ENCODE measurements at regions not wholly inside any gene's neighbourhood (a gene's known extent, or its start where the extent isn't known, plus 50 kb on each side); places are given as distances from the start of the nearest gene placed in this dataset.

DNA sequence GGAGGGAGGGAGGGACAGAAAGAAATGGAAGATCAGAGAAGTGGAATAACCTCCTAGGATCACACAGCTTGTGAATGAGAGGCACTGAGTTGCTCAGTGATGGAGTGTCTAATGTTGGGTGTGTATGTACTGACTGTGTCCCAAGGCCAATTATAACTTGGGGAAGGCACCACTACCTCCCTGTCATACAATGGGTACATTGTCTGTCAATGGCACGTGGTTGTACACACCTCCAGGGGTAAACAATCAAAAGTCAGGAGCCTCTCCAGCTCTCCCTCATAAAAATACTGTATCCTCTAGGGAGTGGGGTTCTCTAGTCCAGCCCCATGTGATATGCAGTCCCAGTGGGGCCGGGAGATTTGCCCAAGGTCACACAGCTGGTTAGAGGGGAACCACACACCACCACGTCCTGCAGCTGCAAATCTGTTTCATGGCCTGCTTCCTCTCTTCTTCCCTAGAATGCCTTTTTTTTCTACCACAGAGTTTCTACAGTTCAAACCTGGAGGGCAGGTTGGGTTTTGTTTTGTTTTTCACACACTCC is 112.5 kb downstream of the SNX5 start:
- Histone ChIP-seq H3K4me2 (ENCODE audit: low read length) (peak overlapping the region; percentile 48), H3K36me3 (replicated peaks; ENCODE audit: low read depth, low read length) (peaks cover 6% of the 10 kb centered on the region)

DNA sequence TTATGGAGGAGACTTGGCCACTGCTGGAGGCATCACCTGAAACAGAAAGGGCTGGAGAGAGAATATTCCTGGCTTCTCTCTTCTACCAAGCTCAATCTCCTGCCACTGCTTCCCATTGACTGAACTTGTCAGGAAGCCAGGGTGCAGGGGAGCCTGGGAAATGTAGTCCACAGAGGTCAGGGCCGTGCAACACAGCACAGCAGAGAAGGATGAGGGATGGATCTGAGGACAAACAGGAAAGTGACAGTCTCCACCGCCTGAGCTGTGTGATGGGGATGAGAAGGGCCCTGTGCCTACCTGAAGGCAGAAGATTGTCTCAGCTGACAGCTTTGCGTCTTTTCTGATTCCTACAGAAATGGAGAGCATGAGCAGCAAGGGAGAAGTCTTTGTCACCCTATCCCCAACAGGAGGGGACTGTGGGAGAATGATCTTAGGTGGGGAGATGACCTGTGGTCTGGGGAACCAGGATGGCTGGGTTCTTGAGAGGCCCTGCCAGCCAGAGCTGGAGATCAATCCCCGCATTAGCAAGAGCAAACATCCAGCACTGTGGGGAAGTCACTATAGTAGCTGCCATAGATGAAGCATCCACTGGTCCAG is 114.2 kb downstream of the SNX5 start:
- H3K4me1 ChIP-seq (ENCODE audit: low read length): peaks cover 32% of the 10 kb centered on the region
- H3K4me3 ChIP-seq (ENCODE audit: low read length): 0 out of 2 replicates have a peak overlapping the region, but pooled peaks have one; percentile 9
- H3K27ac ChIP-seq (ENCODE audit: low read length): no peak overlapping the region
- H3K9me3 ChIP-seq (ENCODE audit: insufficient read depth, low read length): peaks cover 6% of the 10 kb centered on the region; the same call in 1 of the 2 replicates
- H3K4me2 ChIP-seq (ENCODE audit: low read length): peak overlapping the region; percentile 34; the same call in 1 of the 2 replicates
- H2AFZ ChIP-seq (ENCODE audit: low read depth, low read length): no peak overlapping the region; the same call in 1 of the 2 replicates
- no peak overlapping the region for H3K9ac ChIP-seq (ENCODE audit: low read length)
- peaks cover 21% of the 10 kb centered on the region for H3K27me3 ChIP-seq (ENCODE audit: low read depth, low read length)
- TF ChIP-seq EZH2phosphoT487 (IDR thresholded peaks at IDR 0.05; ENCODE audit: low read depth) (no peak), CTCF (IDR thresholded peaks at IDR 0.05; ENCODE audit: low read depth, low read length) (no peak)
- peaks cover 6% of the 10 kb centered on the region for H3K36me3 ChIP-seq (replicated peaks; ENCODE audit: low read depth, low read length)
- no peaks in the 10 kb centered on the region for H4K20me1 ChIP-seq (ENCODE audit: insufficient read depth, low read length)
- no peaks in the 10 kb centered on the region for H3K79me2 ChIP-seq (ENCODE audit: low read length)

More for the DNA sequence above, 112.5 kb downstream of the SNX5 start:
- no peak for TF ChIP-seq EZH2phosphoT487 (IDR thresholded peaks at IDR 0.05; ENCODE audit: low read depth)
- no peak for TF ChIP-seq CTCF (IDR thresholded peaks at IDR 0.05; ENCODE audit: low read depth, low read length)
- H3K27me3 ChIP-seq (ENCODE audit: low read depth, low read length): peaks cover 38% of the 10 kb centered on the region
- no peak overlapping the region for H3K4me3 ChIP-seq (ENCODE audit: low read length)
- peaks cover 41% of the 10 kb centered on the region for H3K4me1 ChIP-seq (ENCODE audit: low read length)
- H3K27ac ChIP-seq (ENCODE audit: low read length): peak overlapping the region; percentile 40
- H2AFZ ChIP-seq (ENCODE audit: low read depth, low read length): no peak overlapping the region
- no peaks in the 10 kb centered on the region for H4K20me1 ChIP-seq (ENCODE audit: insufficient read depth, low read length)
- peaks cover 6% of the 10 kb centered on the region; the same call in 1 of the 2 replicates for H3K9me3 ChIP-seq (ENCODE audit: insufficient read depth, low read length)
- H3K79me2 ChIP-seq (ENCODE audit: low read length): no peaks in the 10 kb centered on the region
- no peak overlapping the region for H3K9ac ChIP-seq (ENCODE audit: low read length)

DNA sequence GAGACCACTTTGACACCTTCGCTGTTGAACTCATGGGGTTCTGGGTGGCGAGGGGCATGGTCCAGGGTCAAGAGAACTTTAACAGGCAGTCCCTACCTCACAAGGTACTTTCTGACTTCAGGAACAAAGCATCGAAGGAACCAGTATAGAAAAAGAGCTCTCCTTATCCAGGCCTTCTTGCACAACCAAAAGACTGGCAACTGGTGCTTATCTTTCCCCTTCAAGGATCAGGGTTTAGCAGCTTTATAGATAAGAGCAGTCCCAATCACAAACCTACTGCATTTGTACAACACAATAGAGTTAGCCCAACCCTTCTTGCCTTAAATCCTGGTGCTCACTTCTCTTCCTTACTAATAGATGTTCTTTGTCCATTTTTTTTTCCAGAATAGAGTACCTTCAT is 116.3 kb downstream of the SNX5 start:
- Histone ChIP-seq H3K9ac (ENCODE audit: low read length) (no peak overlapping the region), H3K9me3 (ENCODE audit: insufficient read depth, low read length) (peaks cover 3% of the 10 kb centered on the region; the same call in 1 of the 2 replicates), H3K4me1 (ENCODE audit: low read length) (peaks cover 42% of the 10 kb centered on the region), H4K20me1 (ENCODE audit: insufficient read depth, low read length) (no peaks in the 10 kb centered on the region), H3K27me3 (ENCODE audit: low read depth, low read length) (peaks cover 16% of the 10 kb centered on the region), H3K4me2 (ENCODE audit: low read length) (no peak overlapping the region), H3K4me3 (ENCODE audit: low read length) (no peak overlapping the region), H2AFZ (ENCODE audit: low read depth, low read length) (no peak overlapping the region), H3K79me2 (ENCODE audit: low read length) (no peaks in the 10 kb centered on the region), H3K36me3 (replicated peaks; ENCODE audit: low read depth, low read length) (peaks cover 2% of the 10 kb centered on the region), H3K27ac (ENCODE audit: low read length) (no peak overlapping the region)
- TF ChIP-seq CTCF (IDR thresholded peaks at IDR 0.05; ENCODE audit: low read depth, low read length): no peak
- TF ChIP-seq EZH2phosphoT487 (IDR thresholded peaks at IDR 0.05; ENCODE audit: low read depth): no peak

- H3K4me1 ChIP-seq (ENCODE audit: low read length): peaks cover 26% of the 10 kb centered on the region
- no peak overlapping the region for H3K4me2 ChIP-seq (ENCODE audit: low read length)
- no peaks in the 10 kb centered on the region for H3K9me3 ChIP-seq (ENCODE audit: insufficient read depth, low read length)
- TF ChIP-seq CTCF (IDR thresholded peaks at IDR 0.05; ENCODE audit: low read depth, low read length): no peak
- TF ChIP-seq EZH2phosphoT487 (IDR thresholded peaks at IDR 0.05; ENCODE audit: low read depth): no peak
- no peak overlapping the region for H3K9ac ChIP-seq (ENCODE audit: low read length)
- H3K79me2 ChIP-seq (ENCODE audit: low read length): no peaks in the 10 kb centered on the region
- no peak overlapping the region for H2AFZ ChIP-seq (ENCODE audit: low read depth, low read length)
- no peaks in the 10 kb centered on the region for H4K20me1 ChIP-seq (ENCODE audit: insufficient read depth, low read length)
- no peak overlapping the region for H3K4me3 ChIP-seq (ENCODE audit: low read length)
- no peaks in the 10 kb centered on the region for H3K36me3 ChIP-seq (replicated peaks; ENCODE audit: low read depth, low read length)
- no peak overlapping the region for H3K27ac ChIP-seq (ENCODE audit: low read length)
- peaks cover 19% of the 10 kb centered on the region for H3K27me3 ChIP-seq (ENCODE audit: low read depth, low read length)
Observed at GRCh38 chr20:17850684-17851026, 117.9 kb downstream of the SNX5 start.
